HAP-1 (cell line): ENCODE measurements at regions not wholly inside any gene's neighbourhood (a gene's known extent, or its start where the extent isn't known, plus 50 kb on each side); places are given as distances from the start of the nearest gene placed in this dataset.

Experiments
- DNase-seq, 2 experiments: peaks; one replicate each; pipeline ENCODE4 v3.0.0-alpha.2; 2016 to 2020; ENCODE audit warnings: low spot score in 2 of 2
- H3K27me3 ChIP-seq: fragments of 250-450 bp; sonication (Bioruptor Pico); 2 replicates; pipeline ENCODE4 v1.5.1; 2020; ENCODE audit warnings: low read depth, mild to moderate bottlenecking, moderate library complexity
- H3K36me3 ChIP-seq: fragments of 250-450 bp; sonication (Bioruptor Pico); replicated peaks from 2 replicates; pipeline ENCODE4 v1.5.1; 2020; ENCODE audit warnings: mild to moderate bottlenecking
- H3K4me1 ChIP-seq: fragments of 250-450 bp; sonication (Bioruptor Pico); 2 replicates; pipeline ENCODE4 v1.5.1; 2020; ENCODE audit warnings: mild to moderate bottlenecking
- H3K4me3 ChIP-seq: fragments of 250-450 bp; sonication (Bioruptor Pico); 2 replicates; pipeline ENCODE4 v1.5.1; 2020; ENCODE audit warnings: mild to moderate bottlenecking, moderate library complexity
- H3K9me3 ChIP-seq: fragments of 250-450 bp; sonication (Bioruptor Pico); 2 replicates; pipeline ENCODE4 v1.5.1; 2020; ENCODE audit warnings: mild to moderate bottlenecking, moderate library complexity
- in situ Hi-C: fragments of 300-500 bp; cut with MboI; formaldehyde crosslinking; loops from 3 replicates; pipeline ENCODE4 v1.14.3; 2020; ENCODE audit warnings: low sequenced_read_pairs, inconsistent platforms, mixed read lengths

- in situ Hi-C loops, result no loop called here
- H3K27me3 ChIP-seq, result no peaks in the 10 kb centered on the region
- no peaks in the 10 kb centered on the region for H3K36me3 ChIP-seq
- no peaks in the 10 kb centered on the region for H3K4me1 ChIP-seq
- H3K4me3 ChIP-seq, result no peak overlapping the region
- DNase-seq, result no peak
- peaks cover 2% of the 10 kb centered on the region; the same call in 1 of the 2 replicates for H3K9me3 ChIP-seq
These were observed 214.0 kb upstream of the ADGRL4 start for GRCh38 chr1:79220509-79220908.

GRCh38 chr1:79215311-79215710 lies 208.8 kb upstream of the ADGRL4 start:
- no peaks in the 10 kb centered on the region for H3K36me3 ChIP-seq
- no peak for DNase-seq
- H3K27me3 ChIP-seq, result no peaks in the 10 kb centered on the region
- no peaks in the 10 kb centered on the region for H3K9me3 ChIP-seq
- no peaks in the 10 kb centered on the region for H3K4me1 ChIP-seq
- H3K4me3 ChIP-seq, result no peak overlapping the region
- in situ Hi-C loops, result no loop called here

GRCh38 chr1:79207786-79208185 lies 201.3 kb upstream of the ADGRL4 start:
- in situ Hi-C loops, result no loop called here
- H3K36me3 ChIP-seq, result no peaks in the 10 kb centered on the region
- no peaks in the 10 kb centered on the region for H3K27me3 ChIP-seq
- H3K9me3 ChIP-seq, result no peaks in the 10 kb centered on the region
- no peak for DNase-seq
- no peaks in the 10 kb centered on the region for H3K4me1 ChIP-seq
- H3K4me3 ChIP-seq, result no peak overlapping the region

GRCh38 chr1:79207331-79207730 lies 200.8 kb upstream of the ADGRL4 start:
- in situ Hi-C loops, result no loop called here
- H3K27me3 ChIP-seq, result no peaks in the 10 kb centered on the region

DNA sequence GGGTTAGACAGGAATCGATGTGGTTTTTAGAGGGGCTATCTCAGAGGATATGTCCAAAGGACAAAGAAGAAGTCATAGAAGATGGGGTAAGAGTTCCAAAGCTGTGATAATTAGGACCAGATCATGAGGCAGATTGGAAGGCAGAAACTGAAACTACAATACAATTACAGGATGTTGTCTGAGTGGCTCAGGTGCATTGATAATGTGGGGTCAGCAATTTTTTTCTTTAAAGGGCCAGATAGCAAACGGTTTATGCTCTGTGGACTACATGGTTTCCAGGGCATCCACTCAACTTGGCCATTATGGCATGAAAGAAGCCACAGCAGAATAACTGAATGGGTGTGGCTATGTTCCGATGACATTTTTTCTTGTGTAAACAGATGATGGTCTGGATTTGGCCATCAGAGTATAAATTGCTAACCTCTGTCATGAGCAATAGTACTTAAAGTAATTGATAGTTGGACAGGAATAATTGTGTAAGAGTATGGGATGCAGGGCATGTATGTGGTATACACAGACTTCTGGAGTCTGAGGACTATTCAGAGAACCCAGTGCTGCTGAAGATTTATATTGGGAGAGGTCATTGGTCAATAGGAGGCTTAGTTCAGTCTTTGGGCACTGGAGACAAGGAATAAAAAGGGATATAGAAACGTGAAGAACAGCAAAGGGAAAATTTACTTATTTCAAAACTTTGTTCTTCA lies 198.4 kb upstream of the ADGRL4 start:
- Histone ChIP-seq H3K36me3 (no peaks in the 10 kb centered on the region), H3K4me3 (no peak overlapping the region), H3K27me3 (no peaks in the 10 kb centered on the region), H3K9me3 (no peaks in the 10 kb centered on the region), H3K4me1 (no peaks in the 10 kb centered on the region)
- in situ Hi-C loops, result no loop called here
- no peak for DNase-seq

More at GRCh38 chr1:79207331-79207730, 200.8 kb upstream of the ADGRL4 start:
- Histone ChIP-seq H3K4me1 (no peaks in the 10 kb centered on the region), H3K4me3 (no peak overlapping the region), H3K9me3 (no peaks in the 10 kb centered on the region), H3K36me3 (no peaks in the 10 kb centered on the region)
- DNase-seq, result no peak

DNA sequence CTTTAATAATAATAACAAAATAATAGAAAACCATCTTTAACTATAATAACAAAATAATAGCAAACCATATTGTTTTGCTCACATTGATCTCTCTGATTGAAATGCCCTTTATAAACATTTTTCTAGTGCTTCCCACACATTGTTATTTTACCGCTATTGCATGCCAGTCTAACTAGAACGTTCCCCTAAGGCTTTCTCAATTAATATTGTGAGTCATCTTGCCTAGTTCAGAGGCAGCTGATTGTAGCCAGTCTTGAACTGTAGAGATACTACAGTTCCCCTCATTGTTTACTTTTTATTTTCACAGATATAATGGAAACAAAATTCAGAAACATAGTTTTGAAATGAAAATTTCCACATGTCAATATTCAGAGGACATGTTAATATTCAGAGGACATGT lies 192.3 kb upstream of the ADGRL4 start:
- no peaks in the 10 kb centered on the region for H3K9me3 ChIP-seq
- in situ Hi-C loops, result no loop called here
- H3K4me1 ChIP-seq, result no peaks in the 10 kb centered on the region
- H3K36me3 ChIP-seq, result no peaks in the 10 kb centered on the region
- no peaks in the 10 kb centered on the region for H3K27me3 ChIP-seq
- no peak for DNase-seq
- H3K4me3 ChIP-seq, result no peak overlapping the region

GRCh38 chr1:79197421-79197820 lies 190.9 kb upstream of the ADGRL4 start:
- Histone ChIP-seq H3K4me3 (no peak overlapping the region), H3K36me3 (no peaks in the 10 kb centered on the region), H3K4me1 (no peaks in the 10 kb centered on the region), H3K9me3 (no peaks in the 10 kb centered on the region), H3K27me3 (no peaks in the 10 kb centered on the region)
- in situ Hi-C loops, result no loop called here
- no peak for DNase-seq

DNA sequence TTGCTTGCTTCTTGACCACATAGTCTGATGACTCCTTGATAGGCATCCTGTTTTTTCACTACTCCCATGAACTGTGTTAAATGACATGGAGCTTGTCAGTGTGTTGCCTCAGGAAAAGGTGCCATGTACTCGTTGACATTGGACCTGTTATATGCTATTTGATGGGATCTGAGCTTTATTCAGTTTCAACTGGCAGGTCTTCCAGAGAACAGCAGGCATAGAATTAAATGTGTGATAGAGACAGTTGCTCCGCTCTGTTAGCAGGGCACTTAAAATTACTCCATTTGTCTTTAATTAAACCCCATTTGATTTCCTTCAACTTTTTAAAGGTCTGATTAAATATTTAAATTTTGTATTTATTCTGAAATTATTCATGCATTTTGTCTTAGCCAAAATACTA lies 189.7 kb upstream of the ADGRL4 start:
- Histone ChIP-seq H3K4me3 (no peak overlapping the region), H3K9me3 (no peaks in the 10 kb centered on the region), H3K36me3 (no peaks in the 10 kb centered on the region), H3K4me1 (no peaks in the 10 kb centered on the region), H3K27me3 (no peaks in the 10 kb centered on the region)
- in situ Hi-C loops, result no loop called here
- DNase-seq, result no peak

DNA sequence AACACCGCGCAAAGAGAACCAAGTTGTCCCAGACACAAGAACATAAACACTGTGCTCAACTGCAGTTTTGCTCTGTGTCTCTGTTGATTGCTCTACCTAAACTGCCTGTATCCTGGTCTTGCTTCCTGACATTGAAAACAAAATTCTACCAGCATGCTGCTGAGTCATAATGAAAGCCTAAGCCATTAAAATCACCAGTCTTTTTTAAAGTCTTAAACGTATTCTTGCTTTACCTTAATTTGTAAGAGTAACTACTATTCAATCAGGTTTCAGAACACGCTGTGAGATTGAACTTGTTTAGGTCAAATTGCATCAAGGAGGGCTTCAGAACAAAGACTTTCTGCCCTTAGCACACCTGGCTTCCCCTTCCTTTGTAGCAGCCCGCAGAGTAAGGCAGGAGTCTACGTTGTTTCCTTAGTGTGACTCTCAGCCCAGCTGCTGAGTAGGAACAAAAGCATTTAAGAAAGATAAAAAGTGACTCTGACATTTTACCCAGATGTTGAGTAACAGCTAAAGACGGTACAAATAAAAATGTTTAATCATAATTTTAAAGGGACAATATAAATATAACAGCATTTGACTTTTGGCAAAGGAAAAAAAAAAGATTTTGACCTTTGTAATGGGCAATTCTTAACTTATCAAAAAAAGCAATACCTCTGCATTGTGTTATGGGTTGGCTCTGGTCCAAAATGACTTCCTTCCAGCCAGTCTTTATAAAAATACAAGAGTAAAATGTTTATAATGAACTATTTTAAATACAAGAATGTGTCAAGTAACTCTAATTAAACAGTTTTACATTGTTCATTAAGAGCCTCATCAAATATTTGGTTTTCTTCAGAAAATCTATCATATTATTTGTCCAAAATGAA lies 186.9 kb upstream of the ADGRL4 start:
- in situ Hi-C loops, result no loop called here
- no peaks in the 10 kb centered on the region for H3K4me1 ChIP-seq
- H3K36me3 ChIP-seq, result no peaks in the 10 kb centered on the region
- no peak for DNase-seq
- H3K9me3 ChIP-seq, result no peaks in the 10 kb centered on the region
- H3K4me3 ChIP-seq, result no peak overlapping the region
- no peaks in the 10 kb centered on the region for H3K27me3 ChIP-seq

GRCh38 chr1:79190074-79190473 lies 183.5 kb upstream of the ADGRL4 start:
- in situ Hi-C loops, result no loop called here
- no peak for DNase-seq
- Histone ChIP-seq H3K4me1 (no peaks in the 10 kb centered on the region), H3K36me3 (no peaks in the 10 kb centered on the region), H3K4me3 (no peak overlapping the region), H3K9me3 (no peaks in the 10 kb centered on the region), H3K27me3 (no peaks in the 10 kb centered on the region)

DNA sequence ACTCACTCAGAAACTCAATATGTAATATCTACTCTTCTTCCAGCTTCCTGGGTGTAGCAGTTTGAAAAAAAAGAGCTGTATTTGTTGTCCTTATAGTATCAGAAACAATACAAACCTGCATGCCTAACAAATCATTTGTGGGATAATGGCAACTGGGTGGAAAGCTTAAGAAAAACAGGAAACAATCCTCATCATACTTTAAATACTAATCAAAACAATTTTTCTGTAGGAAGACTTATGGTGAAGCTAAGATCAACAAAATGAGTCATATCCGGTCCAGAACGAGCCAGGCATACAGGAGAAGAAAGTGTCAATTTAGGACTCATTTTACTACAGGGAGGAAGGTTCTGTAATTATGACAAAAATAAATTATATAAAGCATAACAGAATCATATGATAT lies 181.8 kb upstream of the ADGRL4 start:
- in situ Hi-C loops, result no loop called here
- Histone ChIP-seq H3K4me3 (no peak overlapping the region), H3K27me3 (no peaks in the 10 kb centered on the region), H3K36me3 (no peaks in the 10 kb centered on the region), H3K4me1 (no peaks in the 10 kb centered on the region), H3K9me3 (no peaks in the 10 kb centered on the region)
- no peak for DNase-seq

DNA sequence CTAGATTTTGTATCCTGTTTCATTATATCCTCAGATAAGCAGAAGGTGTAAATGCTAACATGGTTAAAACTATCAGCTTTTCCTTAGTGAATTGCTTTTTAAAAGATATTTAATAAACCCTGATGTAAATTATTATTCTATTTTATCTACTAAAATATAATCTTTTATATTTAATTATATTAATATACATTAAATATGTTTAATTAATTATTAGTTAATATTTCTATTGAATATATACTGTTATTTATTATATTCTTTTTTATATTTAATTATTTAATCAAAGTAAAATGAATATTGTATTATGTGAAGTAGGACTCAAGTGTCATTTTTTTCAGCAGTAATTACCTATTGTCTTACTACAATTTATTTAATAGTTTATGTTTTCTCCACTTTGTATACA lies 179.7 kb upstream of the ADGRL4 start:
- Histone ChIP-seq H3K4me3 (no peak overlapping the region), H3K4me1 (no peaks in the 10 kb centered on the region), H3K36me3 (no peaks in the 10 kb centered on the region), H3K27me3 (no peaks in the 10 kb centered on the region), H3K9me3 (no peaks in the 10 kb centered on the region)
- in situ Hi-C loops, result no loop called here
- DNase-seq, result no peak

GRCh38 chr1:79177844-79178243 lies 171.3 kb upstream of the ADGRL4 start:
- H3K36me3 ChIP-seq, result no peaks in the 10 kb centered on the region
- no peaks in the 10 kb centered on the region for H3K4me1 ChIP-seq
- no peak overlapping the region for H3K4me3 ChIP-seq
- DNase-seq, result no peak
- H3K9me3 ChIP-seq, result no peaks in the 10 kb centered on the region
- in situ Hi-C loops, result no loop called here
- H3K27me3 ChIP-seq, result no peaks in the 10 kb centered on the region

DNA sequence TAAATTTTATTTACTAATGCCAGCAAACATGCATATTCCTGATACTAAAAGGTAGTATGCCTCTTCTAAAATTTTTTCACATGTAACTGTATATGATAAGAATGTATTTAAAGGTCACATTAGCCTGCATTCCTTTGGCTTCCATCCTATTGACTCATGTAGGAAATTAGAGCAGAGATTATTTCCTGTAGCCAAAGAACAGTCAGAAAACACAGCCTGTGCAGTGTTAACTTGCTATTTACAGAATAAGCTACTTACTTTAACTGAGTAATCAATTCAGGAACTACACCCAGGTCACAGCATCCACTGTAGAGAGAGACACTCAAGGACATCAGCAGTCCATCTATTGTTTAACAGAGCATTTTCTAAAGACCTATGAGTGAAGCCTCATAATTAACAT lies 154.5 kb upstream of the ADGRL4 start:
- Histone ChIP-seq H3K27me3 (no peaks in the 10 kb centered on the region), H3K4me3 (no peak overlapping the region), H3K4me1 (no peaks in the 10 kb centered on the region), H3K9me3 (no peaks in the 10 kb centered on the region), H3K36me3 (no peaks in the 10 kb centered on the region)
- in situ Hi-C loops, result no loop called here
- no peak for DNase-seq
